GM19238 (cell line): ENCODE measurements at regions not wholly inside any gene's neighbourhood (a gene's known extent, or its start where the extent isn't known, plus 50 kb on each side); places are given as distances from the start of the nearest gene placed in this dataset.
"Not testable (repeated sequence)": the region's sequence is repeated elsewhere in the genome, so short reads cannot be mapped to it uniquely, and the experiment has no call there.

Experiments used
- DNase-seq: peaks from one replicate; pipeline ENCODE4 v3.0.0; 2011; ENCODE audit warnings: low spot score; ENCODE audit not compliant: insufficient read length

DNA sequence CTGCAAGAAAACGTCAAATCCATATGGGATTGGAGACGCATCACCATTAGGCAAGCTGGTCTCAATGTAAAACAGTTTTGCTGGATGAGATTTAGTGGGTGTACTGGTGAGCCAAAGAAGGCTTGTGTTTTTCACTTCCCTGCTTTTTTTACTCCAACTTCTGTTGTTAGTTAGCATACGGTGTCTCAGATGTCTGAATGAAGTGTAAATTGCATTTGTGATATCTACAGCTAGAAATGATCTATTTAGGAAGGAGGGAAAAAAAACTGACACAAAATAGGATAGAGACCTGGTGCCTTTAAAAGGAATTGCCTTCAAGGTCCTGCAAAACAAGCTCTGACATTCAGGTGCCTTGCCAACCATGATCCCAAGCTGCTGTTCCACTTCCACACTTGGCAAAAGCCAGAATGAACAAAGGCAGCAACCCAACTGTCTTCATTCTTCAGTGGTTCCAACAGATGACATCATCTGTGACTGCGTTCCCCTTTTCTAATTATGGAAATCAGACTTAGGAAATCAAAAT, 104.2 kb upstream of the RAI14 start:
- no peak for DNase-seq

DNA sequence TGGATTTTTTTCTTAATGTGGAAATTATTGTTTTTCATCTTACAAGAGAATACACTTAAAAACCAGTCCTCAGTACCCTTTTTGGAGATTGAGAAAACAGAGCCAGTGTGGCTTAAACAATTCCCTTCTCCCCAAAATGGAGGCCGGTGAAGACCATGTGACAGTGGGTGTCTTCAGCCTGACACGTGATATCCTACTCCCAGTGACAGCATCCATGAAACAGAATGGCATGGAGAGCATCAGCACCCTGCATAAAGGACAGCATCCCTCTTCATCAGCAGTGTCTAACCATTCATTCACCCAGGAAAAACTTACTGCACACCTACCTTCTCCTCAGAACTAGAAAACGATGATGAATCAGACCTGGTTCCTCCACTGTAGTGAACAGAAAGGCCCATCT, 103.4 kb upstream of the RAI14 start:
- no peak for DNase-seq

DNA sequence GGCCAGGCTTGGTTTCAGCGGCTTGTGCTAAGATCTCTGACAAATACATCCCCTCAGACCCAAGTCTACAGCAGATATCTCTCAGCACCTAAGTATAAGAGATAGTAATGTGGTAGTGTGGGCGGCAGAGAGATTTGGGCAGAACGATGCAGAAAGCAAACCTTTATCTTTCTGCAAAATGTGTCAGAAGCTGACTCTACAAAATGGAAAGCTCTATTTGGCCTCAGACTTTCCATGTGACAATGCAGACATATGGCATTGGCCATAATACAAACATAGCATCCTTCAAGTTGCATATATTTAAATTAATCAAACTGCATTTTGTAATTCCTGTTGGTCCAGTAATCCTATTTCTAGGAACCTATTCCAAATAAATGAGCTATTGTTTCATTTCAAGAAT, 102.5 kb upstream of the RAI14 start:
- no peak for DNase-seq

DNA sequence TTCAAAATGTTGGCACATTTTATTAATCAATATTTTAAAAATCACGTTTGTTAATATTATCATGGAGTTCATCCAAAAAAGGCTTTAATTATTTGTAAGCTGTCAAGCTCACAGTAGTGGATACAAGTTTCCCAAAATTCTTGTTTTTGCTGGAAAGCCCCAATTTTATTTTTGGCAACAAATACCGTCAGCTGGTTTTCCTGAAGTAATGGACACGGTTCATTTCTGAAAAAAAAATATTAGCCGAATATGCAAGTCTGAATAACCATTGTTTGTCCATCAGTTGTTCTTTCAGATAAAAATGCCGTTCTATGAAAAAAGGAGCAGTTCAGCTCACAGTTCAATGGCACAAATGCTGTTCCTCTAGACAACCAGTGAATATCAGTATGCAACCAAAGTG, 101.5 kb upstream of the RAI14 start:
- DNase-seq = no peak

DNA sequence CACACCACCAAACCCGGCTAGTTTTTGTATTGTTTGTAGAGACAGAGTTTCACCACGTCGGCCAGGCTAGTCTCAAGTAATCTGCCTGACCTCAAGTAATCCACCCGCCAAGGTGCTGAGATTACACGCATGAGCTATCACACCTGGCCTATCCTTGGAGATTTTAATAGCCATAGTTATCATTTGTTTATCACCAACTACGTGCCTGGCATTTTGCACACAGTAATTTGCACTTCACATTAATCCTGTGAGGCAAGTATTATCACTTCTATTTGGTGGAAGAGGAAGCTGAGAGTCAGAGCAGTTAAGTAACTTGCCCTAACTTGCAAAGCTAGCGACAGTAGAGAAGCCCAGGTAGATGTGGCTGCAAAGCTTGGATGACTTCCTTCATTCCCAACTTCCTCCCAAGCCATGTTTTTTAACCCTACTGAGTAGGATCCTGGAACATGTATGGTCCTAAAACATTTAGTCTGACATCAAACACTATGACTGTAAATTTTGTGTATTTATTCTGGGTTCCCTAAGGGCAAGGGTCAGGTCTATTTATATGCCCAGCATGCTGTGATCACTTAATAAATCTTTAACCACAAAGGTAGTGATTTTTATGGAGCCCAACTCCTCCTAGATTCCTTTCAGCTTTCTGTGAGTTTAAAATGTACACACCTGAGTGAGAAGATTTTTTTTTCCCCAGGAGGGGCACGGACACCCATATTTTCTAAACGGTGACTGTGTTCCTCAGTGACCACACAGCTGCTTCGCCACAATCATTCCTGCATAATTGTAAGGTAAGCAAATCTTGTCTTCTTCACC, 100.2 kb upstream of the RAI14 start:
- no peak for DNase-seq

DNA sequence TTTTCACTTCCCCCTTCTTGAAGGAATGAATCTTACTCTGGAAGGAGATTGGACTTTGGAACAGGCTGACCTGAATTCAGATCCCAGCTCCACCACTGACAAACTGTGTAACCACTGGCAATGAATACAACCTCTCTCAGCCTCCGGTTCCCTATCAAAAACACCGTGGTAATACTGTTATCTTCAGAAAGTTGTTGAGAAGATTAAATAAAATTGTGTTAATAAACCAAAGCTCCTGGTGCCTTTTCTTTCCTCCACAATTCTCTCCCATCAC, 99.7 kb upstream of the RAI14 start:
- DNase-seq = no peak

DNA sequence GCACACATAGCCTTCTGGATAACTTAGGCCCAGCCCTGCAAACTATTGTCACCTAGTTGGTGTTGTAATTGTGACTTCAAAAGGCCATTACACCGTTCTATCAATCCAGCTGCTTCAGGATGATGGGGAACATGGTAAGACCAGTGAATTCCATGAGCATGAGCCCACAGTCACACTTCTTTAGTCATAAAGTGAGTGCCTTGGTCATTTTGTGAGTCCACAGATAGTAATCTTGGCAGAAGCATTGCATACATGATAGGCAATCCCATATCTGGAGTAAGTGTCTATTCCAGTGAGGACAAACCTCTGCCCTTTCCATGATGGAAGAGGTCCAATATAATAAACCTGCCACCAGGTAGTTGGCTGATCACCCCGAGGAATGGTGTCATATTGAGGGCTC, 94.5 kb upstream of the RAI14 start:
- not testable (repeated sequence) for DNase-seq

DNA sequence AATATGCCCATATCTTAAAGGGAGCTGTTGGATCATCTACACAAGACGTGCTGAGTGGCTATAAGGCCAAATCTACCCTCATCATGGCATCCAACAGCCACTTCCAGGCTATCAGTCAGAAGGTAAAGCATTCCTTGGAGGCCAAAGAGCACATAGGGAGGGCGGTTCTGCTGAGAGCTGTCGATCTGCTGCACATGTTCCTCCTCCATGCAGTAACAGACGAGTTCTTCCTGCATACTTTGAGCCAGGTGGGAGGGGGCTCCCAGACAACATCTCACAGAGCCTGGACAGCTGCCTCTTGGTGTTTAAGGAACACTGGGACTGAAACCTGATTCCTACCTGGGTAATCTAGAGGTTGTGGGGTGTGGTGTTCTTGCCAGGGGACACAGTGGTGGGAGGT, 93.3 kb upstream of the RAI14 start:
- no peak for DNase-seq

DNA sequence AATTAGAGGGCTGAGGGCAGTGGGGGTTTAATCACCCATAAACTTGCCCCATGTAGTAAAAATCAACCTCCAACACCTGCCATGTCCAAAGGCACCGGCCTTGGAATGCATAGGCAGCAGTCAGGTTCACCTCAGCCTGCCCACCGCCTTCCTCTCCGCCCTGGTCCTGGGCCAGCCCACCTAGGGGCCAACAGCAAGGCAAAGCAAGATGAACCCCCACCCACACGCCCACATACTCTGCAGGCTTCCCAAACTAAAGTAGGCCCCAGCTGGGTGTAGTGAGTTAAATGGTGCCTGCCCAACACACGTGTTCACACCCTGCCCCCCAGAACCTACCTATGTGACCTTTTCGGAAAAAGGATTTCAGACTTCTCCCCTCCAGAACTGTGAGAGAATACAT, 92.9 kb upstream of the RAI14 start:
- no peak for DNase-seq

DNA sequence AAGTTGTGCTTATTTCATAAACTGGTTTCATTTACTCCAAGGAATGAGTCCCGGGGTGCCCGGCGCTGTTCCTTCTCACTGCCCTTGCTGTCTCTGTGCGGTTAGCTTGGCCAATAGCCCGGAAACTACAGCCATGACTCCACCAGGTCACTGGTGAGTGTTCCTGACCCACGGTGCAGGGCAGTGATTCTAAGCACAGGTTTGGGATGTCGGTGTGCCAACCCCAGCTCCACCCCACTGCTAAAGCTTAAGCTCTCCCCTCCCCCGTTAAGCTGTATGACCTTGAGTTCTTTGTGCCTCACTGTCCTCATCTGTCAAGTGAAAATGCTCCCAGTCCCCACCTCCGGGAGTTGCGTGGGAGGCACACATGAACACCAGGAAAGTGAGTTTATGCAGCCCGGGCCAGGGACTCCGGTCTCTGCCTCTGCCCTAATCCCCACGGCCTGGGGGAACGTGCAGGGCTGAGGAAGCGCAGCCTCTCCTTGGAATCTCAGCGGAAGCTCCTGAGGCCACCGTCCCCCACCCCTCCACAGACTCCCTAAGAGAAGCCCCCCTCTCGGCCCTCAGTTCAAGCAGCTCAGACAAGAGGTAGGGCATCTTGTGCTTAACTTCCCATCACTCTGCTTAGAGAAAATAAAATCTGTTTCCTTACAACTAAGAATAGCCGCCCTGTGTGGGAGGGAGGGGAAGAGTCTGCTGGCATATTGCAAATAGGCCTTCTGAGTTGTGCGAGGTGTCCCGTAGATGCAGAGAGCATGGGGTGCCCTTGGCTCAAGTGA, 92.0 kb upstream of the RAI14 start:
- no peak for DNase-seq

DNA sequence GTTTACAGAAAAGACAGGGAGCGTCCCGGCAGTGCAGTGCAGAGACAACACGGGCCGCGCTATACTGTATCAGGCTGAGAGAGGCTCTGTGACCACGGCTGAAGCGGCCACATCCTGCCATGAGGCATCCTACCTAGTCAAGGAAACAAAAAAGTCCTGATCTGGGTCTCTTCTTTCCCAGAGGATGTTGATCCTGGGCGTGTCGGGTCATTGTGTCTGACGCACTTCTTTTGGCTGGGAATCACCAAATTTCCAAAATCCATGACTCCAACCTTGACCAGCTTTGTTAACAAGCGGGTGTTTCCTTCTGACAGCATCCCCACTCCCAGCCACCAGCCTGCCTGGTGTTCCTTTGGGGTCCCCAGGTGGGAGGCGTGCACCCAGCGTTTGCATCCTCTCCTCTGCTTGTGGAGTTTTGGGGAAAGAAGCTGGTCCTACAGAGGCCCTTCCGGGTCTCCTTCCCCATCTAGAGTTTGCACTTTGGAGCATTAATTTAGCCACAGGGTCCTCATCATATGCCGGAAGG, 91.4 kb upstream of the RAI14 start:
- DNase-seq = no peak

DNA sequence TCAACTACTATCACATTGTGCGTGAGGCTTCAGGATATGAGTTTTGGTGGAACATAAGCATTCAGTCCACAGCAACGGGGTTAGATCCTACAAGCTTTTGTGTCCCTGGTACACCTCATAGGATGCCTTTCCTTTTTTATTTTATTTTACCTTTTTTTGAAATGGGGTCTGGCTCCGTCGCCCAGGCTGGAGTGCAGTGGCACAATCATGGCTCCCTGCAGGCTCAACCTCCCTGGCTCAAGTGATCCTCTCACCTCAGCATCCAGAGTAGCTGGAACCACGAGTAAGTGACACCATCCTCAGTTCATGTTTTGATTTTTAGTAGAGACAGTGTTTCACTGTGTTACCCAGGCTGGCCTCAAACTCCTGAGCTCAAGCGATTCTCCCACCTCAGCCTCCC, 86.0 kb upstream of the RAI14 start:
- DNase-seq = no peak

DNA sequence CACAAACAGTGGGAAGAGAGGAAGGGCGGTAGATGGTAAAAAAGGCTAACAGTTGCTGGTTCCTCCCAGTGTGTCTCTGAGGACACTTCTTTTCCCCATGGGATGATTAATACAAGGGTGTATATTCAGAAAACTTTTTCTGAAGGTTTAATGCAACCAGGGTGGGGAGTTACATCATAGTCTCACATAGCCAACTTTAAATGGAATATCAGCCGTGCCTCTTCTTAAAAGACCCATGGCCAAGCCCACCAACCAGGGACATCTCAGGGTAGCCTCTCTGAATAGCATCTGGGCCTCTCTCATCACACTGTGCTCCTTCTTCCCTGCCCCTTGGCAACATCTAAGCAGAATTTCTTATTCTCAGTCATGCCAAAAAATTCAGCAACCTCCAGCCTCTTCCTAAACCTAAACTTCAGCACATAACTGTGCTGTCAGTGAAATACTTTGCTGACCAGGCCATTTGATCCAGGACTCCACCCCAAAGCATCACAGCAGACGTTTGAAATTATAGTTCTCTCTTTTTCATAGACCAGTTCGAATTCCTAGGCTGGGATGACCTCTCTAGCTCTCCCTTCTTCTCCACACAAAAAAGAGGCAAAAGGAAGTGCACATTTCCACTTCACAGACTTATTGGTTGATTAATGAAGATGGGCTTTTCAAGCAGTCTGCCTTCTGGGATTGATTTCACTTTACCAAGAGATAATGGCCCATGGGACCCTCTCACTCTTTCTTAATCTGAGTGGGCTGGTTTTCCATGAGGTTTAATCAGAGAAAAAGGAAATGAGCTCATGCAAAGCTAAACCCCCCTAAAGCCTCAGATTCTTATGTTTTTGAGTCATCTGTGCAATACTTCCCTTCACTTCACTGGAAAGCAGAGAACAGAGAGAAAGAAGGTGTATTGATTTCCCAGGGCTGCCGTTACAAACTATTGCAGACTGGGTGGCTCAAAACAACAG, 85.1 kb upstream of the RAI14 start:
- no peak for DNase-seq

DNA sequence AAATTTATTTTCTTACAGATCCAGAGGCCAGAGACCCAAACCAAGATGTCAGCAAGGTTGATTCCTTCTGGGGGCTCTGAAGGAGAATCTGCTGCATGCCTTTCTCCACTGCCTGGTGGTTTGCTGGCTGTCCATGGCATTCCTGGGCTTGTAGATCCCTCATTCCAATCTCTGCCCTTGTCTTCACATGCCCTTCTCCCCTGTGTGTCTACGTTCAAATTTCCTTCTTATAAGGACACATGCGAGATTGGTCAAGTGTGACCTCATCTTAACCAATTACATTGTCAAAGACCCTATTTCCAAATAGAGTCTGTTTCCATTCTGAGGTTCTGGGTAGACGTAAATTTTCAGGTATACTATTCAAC, 84.5 kb upstream of the RAI14 start:
- DNase-seq = no peak

DNA sequence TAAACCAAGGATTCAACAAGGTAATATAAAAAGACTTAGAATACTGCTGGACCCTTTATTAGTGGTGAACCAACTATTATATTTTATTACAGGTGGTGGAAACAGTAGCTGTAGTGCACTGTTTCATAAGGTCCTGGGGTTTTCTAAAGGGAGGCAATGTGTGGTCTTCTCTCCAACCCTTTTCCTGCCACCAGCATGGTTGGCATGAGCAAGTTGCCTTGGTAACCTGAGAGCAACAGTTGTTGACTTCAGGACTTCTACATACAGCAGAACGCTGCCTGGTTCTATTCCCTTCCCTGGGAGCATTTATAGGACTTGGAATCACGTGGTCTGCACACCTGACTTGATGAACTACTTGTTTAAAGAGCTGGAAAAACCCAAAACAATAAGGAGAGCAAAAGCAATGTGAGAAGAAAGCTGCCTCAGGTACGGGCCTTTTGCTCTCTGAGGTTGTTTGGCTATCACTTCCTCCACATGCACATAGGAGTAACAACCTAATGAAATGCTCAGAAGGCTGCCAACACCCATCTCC, 81.1 kb upstream of the RAI14 start:
- DNase-seq = no peak

DNA sequence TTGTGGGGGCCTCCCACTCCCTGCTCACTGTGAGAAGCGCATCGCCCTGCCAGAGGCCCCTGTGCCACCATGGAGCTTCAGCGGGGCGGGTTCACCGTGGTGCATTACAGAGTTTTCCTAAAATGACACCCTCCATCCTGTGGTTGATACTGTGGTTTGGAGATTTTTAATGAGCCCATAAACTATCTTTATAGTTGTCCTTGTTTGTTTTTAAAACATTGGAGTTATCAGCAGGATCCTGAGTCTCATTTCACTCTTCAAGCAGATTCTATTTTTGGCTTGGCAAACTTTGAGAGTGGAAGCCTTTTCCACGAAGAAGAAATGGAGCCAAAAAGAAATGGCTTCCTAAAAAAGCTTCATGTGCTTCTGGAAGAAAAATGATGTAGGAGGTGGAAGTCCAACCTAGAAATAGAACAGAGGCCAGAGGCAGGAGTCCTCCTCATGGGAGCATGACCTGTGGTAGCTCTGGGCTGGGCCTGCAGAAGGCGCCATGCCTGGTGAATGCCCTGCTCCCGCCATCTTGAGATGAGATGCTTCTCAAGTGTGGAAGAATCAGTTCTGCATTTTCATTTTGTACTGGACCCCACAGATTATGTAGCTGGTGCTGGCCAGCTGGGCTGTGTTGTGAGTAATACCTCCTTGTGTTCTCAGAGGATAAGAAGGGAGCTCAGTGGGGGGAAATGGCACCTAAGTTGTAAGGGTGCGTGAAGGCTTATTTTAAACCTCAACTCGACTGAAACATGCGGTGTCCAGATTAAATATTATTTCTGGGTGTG, 79.0 kb upstream of the RAI14 start:
- DNase-seq = no peak

DNA sequence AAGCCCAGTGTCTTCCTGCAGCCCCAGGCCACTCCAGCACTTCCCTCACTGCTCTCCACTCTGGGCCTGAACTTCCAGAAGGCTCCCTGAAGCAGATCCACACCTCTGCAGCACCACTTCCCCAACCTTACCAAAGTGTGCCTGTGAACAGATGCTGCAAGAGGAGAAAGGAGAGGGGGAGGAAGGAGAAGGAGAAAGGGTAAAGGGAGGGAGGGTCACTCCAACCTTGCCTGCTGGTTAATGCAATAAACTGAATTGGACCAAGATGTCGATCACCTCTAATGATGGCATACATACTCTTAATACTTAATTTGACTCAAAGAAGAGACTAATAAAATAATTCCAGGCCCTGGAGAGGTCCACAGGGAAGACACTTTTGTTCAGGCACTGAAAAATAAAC, 77.2 kb upstream of the RAI14 start:
- DNase-seq = no peak

DNA sequence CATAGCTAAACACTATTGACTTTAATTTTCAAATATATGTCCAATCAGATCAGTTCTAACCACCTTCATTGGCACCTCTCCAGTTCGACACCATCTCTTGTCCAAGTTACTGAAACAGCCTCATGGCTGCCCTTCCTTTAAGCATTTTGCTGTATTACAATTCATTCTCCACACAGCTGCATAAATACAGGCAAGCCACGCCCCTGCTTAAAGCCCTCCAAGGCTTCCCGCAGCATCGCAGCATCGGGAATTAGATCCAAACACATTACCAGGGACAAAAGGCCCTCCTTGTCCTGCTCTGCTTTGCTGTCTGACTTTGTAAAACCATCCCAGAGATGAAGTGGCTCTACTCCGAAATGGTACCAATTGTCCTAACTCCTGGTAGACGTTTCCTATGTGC, 75.1 kb upstream of the RAI14 start:
- DNase-seq = no peak

DNA sequence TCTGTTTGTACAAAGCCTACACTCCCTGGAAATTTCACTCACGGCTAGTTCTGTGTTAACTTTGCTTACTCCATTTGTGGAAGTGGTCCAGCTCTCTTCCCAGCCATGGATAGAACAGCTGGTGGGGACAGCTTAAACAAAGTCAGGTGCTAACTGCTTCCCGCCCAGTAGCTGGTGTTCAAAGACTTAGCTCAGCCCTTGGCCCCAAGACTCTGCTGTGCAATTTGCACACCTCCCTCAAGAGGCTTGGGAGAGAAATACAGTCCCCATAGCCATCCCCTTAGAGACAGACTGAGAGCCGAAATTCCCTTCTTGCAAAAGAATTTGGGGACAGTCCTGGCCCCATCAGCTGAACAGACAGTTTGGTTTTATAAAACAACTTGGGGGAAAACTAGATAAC, 73.8 kb upstream of the RAI14 start:
- DNase-seq = no peak

DNA sequence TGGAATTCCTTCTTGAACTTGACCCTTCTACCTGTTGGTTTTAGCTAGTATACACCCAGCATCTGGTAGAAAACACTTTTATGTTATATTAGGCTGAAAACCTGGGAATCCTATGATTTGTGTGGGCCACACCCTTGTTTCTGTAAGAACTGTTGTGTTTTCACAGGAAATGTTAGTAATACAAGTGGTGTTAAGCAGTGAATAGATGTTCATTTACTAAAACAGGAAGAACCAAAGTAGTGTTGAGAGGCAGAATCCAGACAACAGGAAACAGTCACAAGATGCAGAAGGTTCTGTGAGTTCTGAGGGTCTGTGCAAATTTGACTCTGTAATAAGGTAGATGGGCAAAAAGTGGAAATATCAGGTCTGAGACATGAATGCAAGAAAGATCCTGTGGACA, 73.0 kb upstream of the RAI14 start:
- no peak for DNase-seq

DNA sequence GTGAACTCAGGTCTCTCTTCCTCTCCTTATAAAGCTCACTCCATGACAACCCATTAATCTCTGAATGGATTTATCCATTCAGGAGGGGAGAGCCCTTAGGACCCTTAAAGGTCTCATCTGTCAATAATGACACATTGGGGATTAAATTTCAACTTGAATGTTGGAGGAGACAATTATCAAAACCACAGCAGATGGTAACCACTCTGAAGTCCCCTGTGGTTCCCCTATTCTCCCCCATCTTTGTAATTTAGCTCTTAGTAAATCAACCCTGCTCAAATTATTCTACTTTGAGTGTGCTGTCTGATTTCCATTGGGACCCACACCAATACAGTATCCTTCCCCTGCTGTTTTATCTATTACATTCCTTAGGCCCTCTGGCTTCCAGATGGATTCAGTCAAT, 72.0 kb upstream of the RAI14 start:
- no peak for DNase-seq
